A673 (cell line): ENCODE measurements at regions not wholly inside any gene's neighbourhood (a gene's known extent, or its start where the extent isn't known, plus 50 kb on each side); places are given as distances from the start of the nearest gene placed in this dataset.

Experiments used
- CTCF ChIP-seq: fragments of 300-800, 200-600 bp; sonication (generic); conservative IDR thresholded peaks from 2 replicates; pipeline ENCODE4 v1.5.1; 2017; ENCODE audit warnings: low read depth, mild to moderate bottlenecking, antibody characterized with exemption, low read length, moderate library complexity, mixed read lengths
- EZH2 ChIP-seq: fragments of 200-600 bp; sonication (generic); IDR thresholded peaks from 2 replicates; pipeline ENCODE4 v1.6.1; 2017; ENCODE audit warnings: borderline replicate concordance, low read depth, mild to moderate bottlenecking, mixed read lengths, antibody characterized with exemption, low read length; ENCODE audit not compliant: poor library complexity, severe bottlenecking

GRCh38 chr9:115170358-115171073, 52.6 kb upstream of the TNC start:
- no peak for TF ChIP-seq CTCF
- no peak for TF ChIP-seq EZH2
